CD4-positive, alpha-beta T cell (primary cell): ENCODE measurements at regions not wholly inside any gene's neighbourhood (a gene's known extent, or its start where the extent isn't known, plus 50 kb on each side); places are given as distances from the start of the nearest gene placed in this dataset.

Source experiments
- ATAC-seq: fragments of 200-7000 bp; cut with Tn5 transposase; one replicate; pipeline ENCODE4 v1.10.0; 2022; ENCODE audit warnings: mild to moderate bottlenecking; ENCODE audit not compliant: poor library complexity
- CTCF ChIA-PET: fragments of 350-600 bp; sonication (Branson Sonifier 250); formaldehyde crosslinking; loops from one replicate; lab custom pipeline; 2021; ENCODE audit warnings: antibody characterized with exemption, inconsistent platforms; lab: Charles Lee
- POLR2A ChIA-PET: fragments of 350-600 bp; sonication (Branson Sonifier 250); formaldehyde crosslinking; loops from one replicate; lab custom pipeline; 2021; ENCODE audit warnings: antibody characterized with exemption, inconsistent platforms; lab: Charles Lee
- DNase-seq, 14 experiments: peaks; one replicate each; pipeline ENCODE4 v3.0.0-alpha.2; 2013 to 2020; ENCODE audit warnings: mixed read lengths in 2 of 14
- H3K27ac ChIP-seq, 2 donors: one replicate each; pipeline versions ENCODE4 v1.5.1 to v1.7.0; 2013; ENCODE audit warnings: low read length in 2 of 2, low read depth in 1 of 2, mild to moderate bottlenecking in 1 of 2
- H3K27me3 ChIP-seq, 2 experiments: 1 replicate in 1 of 2; 2 replicates in 1 of 2; pipeline versions ENCODE4 v1.6.1 to v1.7.0; 2013; ENCODE audit warnings: low read length in 2 of 2, control low read depth in 1 of 2, mild to moderate bottlenecking in 1 of 2, moderate library complexity in 1 of 2; ENCODE audit not compliant: insufficient read depth in 2 of 2, control insufficient read depth in 1 of 2
- H3K36me3 ChIP-seq: one replicate; pipeline ENCODE4 v1.6.1; 2013; ENCODE audit warnings: low read length, control low read depth; ENCODE audit not compliant: insufficient read depth
- H3K4me1 ChIP-seq: one replicate; pipeline ENCODE4 v1.6.1; 2013; ENCODE audit warnings: low read length, control low read depth; ENCODE audit not compliant: insufficient read depth
- H3K4me3 ChIP-seq: one replicate; pipeline ENCODE4 v1.5.1; 2013; ENCODE audit warnings: mild to moderate bottlenecking, low read length, moderate library complexity
- H3K9me3 ChIP-seq, 2 experiments: 1 replicate in 1 of 2; 2 replicates in 1 of 2; pipeline versions ENCODE4 v1.6.1 to v1.7.0; 2013; ENCODE audit warnings: low read length in 2 of 2, mild to moderate bottlenecking in 2 of 2, control low read depth in 1 of 2, moderate library complexity in 1 of 2; ENCODE audit not compliant: control insufficient read depth in 1 of 2, insufficient read depth in 1 of 2
- H3K27ac Mint-ChIP-seq: one replicate; pipeline ENCODE4 v1.8.0; 2020; ENCODE audit warnings: mixed read lengths
- H3K27me3 Mint-ChIP-seq: one replicate; pipeline ENCODE4 v1.8.0; 2021; ENCODE audit warnings: mixed read lengths
- H3K36me3 Mint-ChIP-seq: one replicate; pipeline ENCODE4 v1.8.0; 2021; ENCODE audit warnings: low read depth, mixed read lengths
- H3K4me1 Mint-ChIP-seq: one replicate; pipeline ENCODE4 v1.8.0; 2021; ENCODE audit warnings: low read depth, mixed read lengths
- H3K4me3 Mint-ChIP-seq: one replicate; pipeline ENCODE4 v1.8.0; 2020; ENCODE audit warnings: mild to moderate bottlenecking, mixed read lengths
- H3K9me3 Mint-ChIP-seq: one replicate; pipeline ENCODE4 v1.8.0; 2020; ENCODE audit warnings: mixed read lengths
- intact Hi-C, 2 experiments: fragments of 100-400 bp; cut with DNase I in 1 of 2; cut with micrococcal nuclease in 1 of 2; formaldehyde crosslinking; loops; one replicate each; pipeline versions ENCODE4 v1.15.1 to v1.9.0; 2023 to 2025; cut with DNase I, micrococcal nuclease
- TF ChIP-seq, protein P1 (sequence below): fragments of 200-600 bp; IDR thresholded peaks from one replicate; pipeline ENCODE4 v1.8.0; 2022; ENCODE audit warnings: antibody characterized with exemption, mild to moderate bottlenecking

DNA sequence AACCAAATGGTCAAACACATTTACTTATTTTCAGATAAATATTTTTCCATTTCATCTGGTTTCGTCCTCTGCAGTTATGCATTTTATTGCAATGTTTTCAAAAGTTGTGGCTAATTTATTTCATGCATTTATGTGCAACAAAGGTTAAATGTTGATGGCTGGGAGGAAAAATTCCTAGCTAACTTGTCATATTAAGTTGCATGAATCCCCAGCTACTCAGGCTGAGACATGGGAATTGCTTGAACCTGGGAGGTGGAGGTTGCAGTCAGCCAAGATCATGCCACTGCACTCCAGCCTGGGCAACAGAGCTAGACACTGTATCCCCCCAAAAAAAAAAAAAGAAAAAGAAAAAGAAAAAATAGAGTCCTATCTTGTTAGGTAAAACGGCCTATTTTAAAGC lies 1862.4 kb upstream of the RAG2 start:
- no peak for ATAC-seq
- no peaks in the 10 kb centered on the region for H3K36me3 Mint-ChIP-seq
- POLR2A ChIA-PET, result no interaction called here
- H3K27me3 ChIP-seq, result no peaks in the 10 kb centered on the region
- no peaks in the 10 kb centered on the region for H3K36me3 ChIP-seq
- H3K27ac Mint-ChIP-seq, result no peak overlapping the region
- H3K9me3 Mint-ChIP-seq, result peaks cover 5% of the 10 kb centered on the region
- no peaks in the 10 kb centered on the region for H3K4me1 Mint-ChIP-seq
- no peak overlapping the region for H3K4me3 ChIP-seq
- no peak overlapping the region for H3K4me3 Mint-ChIP-seq
- H3K4me1 ChIP-seq, result no peaks in the 10 kb centered on the region
- H3K27ac ChIP-seq, result no peak overlapping the region
- CTCF ChIA-PET, result no interaction called here
- H3K9me3 ChIP-seq, result peaks cover 4 to 10% of the 10 kb centered on the region in 2 experiments
- no peak for DNase-seq
- intact Hi-C loops, result no loop called here
- TF ChIP-seq, protein P1, sequence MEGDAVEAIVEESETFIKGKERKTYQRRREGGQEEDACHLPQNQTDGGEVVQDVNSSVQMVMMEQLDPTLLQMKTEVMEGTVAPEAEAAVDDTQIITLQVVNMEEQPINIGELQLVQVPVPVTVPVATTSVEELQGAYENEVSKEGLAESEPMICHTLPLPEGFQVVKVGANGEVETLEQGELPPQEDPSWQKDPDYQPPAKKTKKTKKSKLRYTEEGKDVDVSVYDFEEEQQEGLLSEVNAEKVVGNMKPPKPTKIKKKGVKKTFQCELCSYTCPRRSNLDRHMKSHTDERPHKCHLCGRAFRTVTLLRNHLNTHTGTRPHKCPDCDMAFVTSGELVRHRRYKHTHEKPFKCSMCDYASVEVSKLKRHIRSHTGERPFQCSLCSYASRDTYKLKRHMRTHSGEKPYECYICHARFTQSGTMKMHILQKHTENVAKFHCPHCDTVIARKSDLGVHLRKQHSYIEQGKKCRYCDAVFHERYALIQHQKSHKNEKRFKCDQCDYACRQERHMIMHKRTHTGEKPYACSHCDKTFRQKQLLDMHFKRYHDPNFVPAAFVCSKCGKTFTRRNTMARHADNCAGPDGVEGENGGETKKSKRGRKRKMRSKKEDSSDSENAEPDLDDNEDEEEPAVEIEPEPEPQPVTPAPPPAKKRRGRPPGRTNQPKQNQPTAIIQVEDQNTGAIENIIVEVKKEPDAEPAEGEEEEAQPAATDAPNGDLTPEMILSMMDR, result no peak
- no peaks in the 10 kb centered on the region for H3K27me3 Mint-ChIP-seq

DNA sequence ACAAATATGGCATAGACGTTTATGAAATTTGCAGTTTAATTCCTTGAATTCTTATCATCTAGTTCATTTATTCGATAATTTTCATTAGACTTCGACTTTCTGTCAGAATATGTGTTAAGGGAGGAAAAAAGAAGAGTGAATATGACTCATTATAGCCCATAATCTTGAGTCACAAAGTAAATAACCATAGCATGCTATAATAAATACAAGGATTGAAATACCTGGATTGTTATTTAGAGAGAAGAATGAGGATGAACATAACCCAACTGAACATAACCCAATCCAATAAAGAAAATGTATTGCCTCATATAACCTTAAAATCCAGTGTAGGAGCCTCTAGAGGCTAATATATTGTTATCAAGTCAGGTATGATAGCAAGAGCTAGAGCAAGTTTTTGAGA lies 1858.3 kb upstream of the RAG2 start:
- ChIA-PET CTCF (no interaction called here), POLR2A (no interaction called here)
- Histone ChIP-seq H3K4me1 (no peaks in the 10 kb centered on the region), H3K4me3 (no peak overlapping the region), H3K9me3 (peaks cover 0 to 4% of the 10 kb centered on the region in 2 experiments), H3K27ac (no peak overlapping the region), H3K27me3 (no peaks in the 10 kb centered on the region), H3K36me3 (no peaks in the 10 kb centered on the region)
- peaks cover 7% of the 10 kb centered on the region for H3K9me3 Mint-ChIP-seq
- DNase-seq (no peak), ATAC-seq (no peak)
- no peaks in the 10 kb centered on the region for H3K4me1 Mint-ChIP-seq
- TF ChIP-seq, protein P1, result no peak
- intact Hi-C loops, result no loop called here
- no peak overlapping the region for H3K4me3 Mint-ChIP-seq
- H3K36me3 Mint-ChIP-seq, result no peaks in the 10 kb centered on the region
- H3K27me3 Mint-ChIP-seq, result no peaks in the 10 kb centered on the region
- no peak overlapping the region for H3K27ac Mint-ChIP-seq

DNA sequence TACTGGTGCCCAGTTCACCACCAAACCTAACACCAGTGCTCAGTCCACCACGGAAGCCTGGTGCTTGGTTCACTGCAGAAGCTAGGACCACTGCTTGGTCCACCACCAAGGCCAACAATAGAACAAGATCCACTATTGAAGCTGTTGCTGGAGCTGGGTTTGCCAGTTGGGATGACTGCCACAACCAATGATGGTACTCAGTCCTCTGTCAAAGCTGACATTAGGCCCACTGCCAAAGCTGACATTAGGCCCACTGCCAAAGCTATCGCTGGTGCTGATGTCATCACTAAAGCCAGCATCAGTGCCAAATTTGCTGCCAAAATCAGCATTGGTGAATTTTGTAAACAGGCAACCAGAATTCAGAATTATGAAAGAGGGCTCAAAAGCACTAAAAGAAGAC lies 1850.2 kb upstream of the RAG2 start:
- no peak overlapping the region for H3K4me3 Mint-ChIP-seq
- POLR2A ChIA-PET, result no interaction called here
- H3K27ac ChIP-seq, result no peak overlapping the region
- intact Hi-C loops, result no loop called here
- peaks cover 7% of the 10 kb centered on the region for H3K9me3 Mint-ChIP-seq
- H3K4me1 Mint-ChIP-seq, result no peaks in the 10 kb centered on the region
- H3K36me3 ChIP-seq, result no peaks in the 10 kb centered on the region
- peaks cover 0 to 3% of the 10 kb centered on the region in 2 experiments for H3K9me3 ChIP-seq
- H3K36me3 Mint-ChIP-seq, result no peaks in the 10 kb centered on the region
- TF ChIP-seq, protein P1, result no peak
- ATAC-seq (no peak), DNase-seq (no peak)
- H3K4me3 ChIP-seq, result no peak overlapping the region
- no peaks in the 10 kb centered on the region for H3K4me1 ChIP-seq
- H3K27me3 Mint-ChIP-seq, result no peaks in the 10 kb centered on the region
- no peak overlapping the region for H3K27ac Mint-ChIP-seq
- CTCF ChIA-PET, result no interaction called here
- H3K27me3 ChIP-seq, result no peaks in the 10 kb centered on the region
